ENCODE measurements at regions not wholly inside any gene's neighbourhood (a gene's known extent, or its start where the extent isn't known, plus 50 kb on each side); places are given as distances from the start of the nearest gene placed in this dataset.
"Not testable (repeated sequence)": the region's sequence is repeated elsewhere in the genome, so short reads cannot be mapped to it uniquely, and the experiment has no call there.

- Histone ChIP-seq H3K4me1 (ENCODE audit: control insufficient read depth, insufficient read depth, low read length) (no peaks in the 10 kb centered on the region), H3K4me3 (ENCODE audit: low read length) (no peak overlapping the region), H3K4me2 (ENCODE audit: low read length) (no peak overlapping the region), H3K9me3 (replicated peaks; ENCODE audit: low read length) (no peaks in the 10 kb centered on the region), H3K9ac (ENCODE audit: low read depth, low read length) (no peak overlapping the region), H3K36me3 (ENCODE audit: insufficient read depth, low read length) (no peaks in the 10 kb centered on the region), H3K27me3 (ENCODE audit: control insufficient read depth, insufficient read depth, low read length) (no peaks in the 10 kb centered on the region)
These were observed 1609.6 kb upstream of the B3GALT2 start for GRCh38 chr1:194795917-194796593.

GRCh38 chr1:194787001-194787400 is 1600.6 kb upstream of the B3GALT2 start:
- Histone ChIP-seq H3K4me1 (ENCODE audit: control insufficient read depth, insufficient read depth, low read length) (no peaks in the 10 kb centered on the region), H3K4me2 (ENCODE audit: low read length) (no peak overlapping the region), H3K9ac (ENCODE audit: low read depth, low read length) (no peak overlapping the region), H3K4me3 (ENCODE audit: low read length) (no peak overlapping the region), H3K27me3 (ENCODE audit: control insufficient read depth, insufficient read depth, low read length) (no peaks in the 10 kb centered on the region), H3K9me3 (replicated peaks; ENCODE audit: low read length) (peaks cover 7% of the 10 kb centered on the region), H3K36me3 (ENCODE audit: insufficient read depth, low read length) (no peaks in the 10 kb centered on the region)

- Histone ChIP-seq H3K4me1 (ENCODE audit: control insufficient read depth, insufficient read depth, low read length) (no peaks in the 10 kb centered on the region), H3K36me3 (ENCODE audit: insufficient read depth, low read length) (no peaks in the 10 kb centered on the region), H3K27me3 (ENCODE audit: control insufficient read depth, insufficient read depth, low read length) (no peaks in the 10 kb centered on the region)
These were observed 1599.6 kb upstream of the B3GALT2 start for GRCh38 chr1:194786027-194786426.

GRCh38 chr1:194776657-194777056 is 1590.2 kb upstream of the B3GALT2 start:
- H3K36me3 ChIP-seq (ENCODE audit: insufficient read depth, low read length) = no peaks in the 10 kb centered on the region
- no peak overlapping the region for H3K4me2 ChIP-seq (ENCODE audit: low read length)
- H3K4me1 ChIP-seq (ENCODE audit: control insufficient read depth, insufficient read depth, low read length) = no peaks in the 10 kb centered on the region
- H3K4me3 ChIP-seq (ENCODE audit: low read length) = no peak overlapping the region
- no peak overlapping the region for H3K9ac ChIP-seq (ENCODE audit: low read depth, low read length)
- H3K9me3 ChIP-seq (replicated peaks; ENCODE audit: low read length) = peaks cover 10% of the 10 kb centered on the region
- no peaks in the 10 kb centered on the region for H3K27me3 ChIP-seq (ENCODE audit: control insufficient read depth, insufficient read depth, low read length)

More at GRCh38 chr1:194786027-194786426, 1599.6 kb upstream of the B3GALT2 start:
- Histone ChIP-seq H3K9me3 (replicated peaks; ENCODE audit: low read length) (peaks cover 7% of the 10 kb centered on the region), H3K4me2 (ENCODE audit: low read length) (no peak overlapping the region), H3K9ac (ENCODE audit: low read depth, low read length) (no peak overlapping the region), H3K4me3 (ENCODE audit: low read length) (no peak overlapping the region)

- Histone ChIP-seq H3K4me2 (ENCODE audit: low read length) (no peak overlapping the region), H3K27me3 (ENCODE audit: control insufficient read depth, insufficient read depth, low read length) (no peaks in the 10 kb centered on the region), H3K9ac (ENCODE audit: low read depth, low read length) (no peak overlapping the region), H3K36me3 (ENCODE audit: insufficient read depth, low read length) (no peaks in the 10 kb centered on the region), H3K9me3 (replicated peaks; ENCODE audit: low read length) (peaks cover 10% of the 10 kb centered on the region), H3K4me3 (ENCODE audit: low read length) (no peak overlapping the region), H3K4me1 (ENCODE audit: control insufficient read depth, insufficient read depth, low read length) (no peaks in the 10 kb centered on the region)
These were observed 1588.1 kb upstream of the B3GALT2 start for GRCh38 chr1:194774535-194774934.

- no peak overlapping the region for H3K4me3 ChIP-seq (ENCODE audit: low read length)
- no peak overlapping the region for H3K9ac ChIP-seq (ENCODE audit: low read depth, low read length)
- no peaks in the 10 kb centered on the region for H3K36me3 ChIP-seq (ENCODE audit: insufficient read depth, low read length)
- no peaks in the 10 kb centered on the region for H3K4me1 ChIP-seq (ENCODE audit: control insufficient read depth, insufficient read depth, low read length)
- no peak overlapping the region for H3K4me2 ChIP-seq (ENCODE audit: low read length)
- H3K27me3 ChIP-seq (ENCODE audit: control insufficient read depth, insufficient read depth, low read length) = no peaks in the 10 kb centered on the region
- no peaks in the 10 kb centered on the region for H3K9me3 ChIP-seq (replicated peaks; ENCODE audit: low read length)
These were observed 1569.0 kb upstream of the B3GALT2 start for GRCh38 chr1:194755241-194755994.

GRCh38 chr1:194738843-194739242 is 1552.4 kb upstream of the B3GALT2 start:
- H3K9me3 ChIP-seq (replicated peaks; ENCODE audit: low read length); H3K4me2 ChIP-seq (ENCODE audit: low read length); H3K36me3 ChIP-seq (ENCODE audit: insufficient read depth, low read length); H3K4me1 ChIP-seq (ENCODE audit: control insufficient read depth, insufficient read depth, low read length); H3K9ac ChIP-seq (ENCODE audit: low read depth, low read length); H3K27me3 ChIP-seq (ENCODE audit: control insufficient read depth, insufficient read depth, low read length); H3K4me3 ChIP-seq (ENCODE audit: low read length): not testable (repeated sequence)

GRCh38 chr1:194734970-194735369 is 1548.6 kb upstream of the B3GALT2 start:
- H3K4me2 ChIP-seq (ENCODE audit: low read length) = no peak overlapping the region
- no peaks in the 10 kb centered on the region for H3K36me3 ChIP-seq (ENCODE audit: insufficient read depth, low read length)
- no peak overlapping the region for H3K4me3 ChIP-seq (ENCODE audit: low read length)
- no peak overlapping the region for H3K9ac ChIP-seq (ENCODE audit: low read depth, low read length)
- peaks cover 5% of the 10 kb centered on the region for H3K9me3 ChIP-seq (replicated peaks; ENCODE audit: low read length)
- H3K4me1 ChIP-seq (ENCODE audit: control insufficient read depth, insufficient read depth, low read length) = no peaks in the 10 kb centered on the region
- H3K27me3 ChIP-seq (ENCODE audit: control insufficient read depth, insufficient read depth, low read length) = no peaks in the 10 kb centered on the region

GRCh38 chr1:194731025-194731424 is 1544.6 kb upstream of the B3GALT2 start:
- Histone ChIP-seq H3K9ac (ENCODE audit: low read depth, low read length) (no peak overlapping the region), H3K4me2 (ENCODE audit: low read length) (no peak overlapping the region), H3K4me1 (ENCODE audit: control insufficient read depth, insufficient read depth, low read length) (no peaks in the 10 kb centered on the region), H3K36me3 (ENCODE audit: insufficient read depth, low read length) (no peaks in the 10 kb centered on the region), H3K27me3 (ENCODE audit: control insufficient read depth, insufficient read depth, low read length) (no peaks in the 10 kb centered on the region), H3K9me3 (replicated peaks; ENCODE audit: low read length) (peaks cover 4% of the 10 kb centered on the region), H3K4me3 (ENCODE audit: low read length) (no peak overlapping the region)

- peaks cover 2% of the 10 kb centered on the region for H3K9me3 ChIP-seq (replicated peaks; ENCODE audit: low read length)
- no peaks in the 10 kb centered on the region for H3K36me3 ChIP-seq (ENCODE audit: insufficient read depth, low read length)
- H3K9ac ChIP-seq (ENCODE audit: low read depth, low read length) = no peak overlapping the region
- no peaks in the 10 kb centered on the region for H3K27me3 ChIP-seq (ENCODE audit: control insufficient read depth, insufficient read depth, low read length)
- no peak overlapping the region for H3K4me2 ChIP-seq (ENCODE audit: low read length)
- no peak overlapping the region for H3K4me3 ChIP-seq (ENCODE audit: low read length)
- H3K4me1 ChIP-seq (ENCODE audit: control insufficient read depth, insufficient read depth, low read length) = no peaks in the 10 kb centered on the region
These were observed 1543.9 kb upstream of the B3GALT2 start for GRCh38 chr1:194730304-194730703.

GRCh38 chr1:194723067-194723466 is 1536.7 kb upstream of the B3GALT2 start:
- Histone ChIP-seq H3K27me3 (ENCODE audit: control insufficient read depth, insufficient read depth, low read length) (no peaks in the 10 kb centered on the region), H3K4me3 (ENCODE audit: low read length) (no peak overlapping the region), H3K4me1 (ENCODE audit: control insufficient read depth, insufficient read depth, low read length) (no peaks in the 10 kb centered on the region), H3K4me2 (ENCODE audit: low read length) (no peak overlapping the region), H3K9ac (ENCODE audit: low read depth, low read length) (no peak overlapping the region), H3K36me3 (ENCODE audit: insufficient read depth, low read length) (no peaks in the 10 kb centered on the region), H3K9me3 (replicated peaks; ENCODE audit: low read length) (peaks cover 2% of the 10 kb centered on the region)

- Histone ChIP-seq H3K9me3 (replicated peaks; ENCODE audit: low read length) (no peaks in the 10 kb centered on the region), H3K9ac (ENCODE audit: low read depth, low read length) (no peak overlapping the region), H3K27me3 (ENCODE audit: control insufficient read depth, insufficient read depth, low read length) (no peaks in the 10 kb centered on the region), H3K4me1 (ENCODE audit: control insufficient read depth, insufficient read depth, low read length) (no peaks in the 10 kb centered on the region), H3K36me3 (ENCODE audit: insufficient read depth, low read length) (no peaks in the 10 kb centered on the region), H3K4me2 (ENCODE audit: low read length) (no peak overlapping the region), H3K4me3 (ENCODE audit: low read length) (no peak overlapping the region)
These were observed 1531.5 kb upstream of the B3GALT2 start for GRCh38 chr1:194717941-194718340.

Data from skeletal muscle satellite cell (primary cell).